Caco-2 (cell line): ENCODE measurements at regions not wholly inside any gene's neighbourhood (a gene's known extent, or its start where the extent isn't known, plus 50 kb on each side); places are given as distances from the start of the nearest gene placed in this dataset.
"Not testable (repeated sequence)": the region's sequence is repeated elsewhere in the genome, so short reads cannot be mapped to it uniquely, and the experiment has no call there.

Experiments
- BruUV-seq: library from RNA; stranded (reverse); fragments of 400-500 nt; replicated peaks from 2 replicates; lab custom pipeline; 2021; lab: Mats Ljungman, UMichigan
- CTCF ChIA-PET: fragments of 300-600 bp; sonication (Branson Sonifier 250); formaldehyde crosslinking; loops from one replicate; lab custom pipeline; 2022; ENCODE audit warnings: antibody characterized with exemption; lab: Charles Lee
- POLR2A ChIA-PET: fragments of 300-600 bp; sonication (Branson Sonifier 250); formaldehyde crosslinking; loops from one replicate; lab custom pipeline; 2022; ENCODE audit warnings: antibody characterized with exemption; lab: Charles Lee
- DNase-seq, 2 experiments: peaks; one replicate each; pipeline versions ENCODE4 v3.0.0 to v3.0.0-alpha.2; 2020 to 2022
- H3K27me3 ChIP-seq: replicated peaks from 2 replicates; pipeline ENCODE4 v1.6.0; 2011; ENCODE audit warnings: low read length; ENCODE audit not compliant: control insufficient read depth, insufficient read depth
- H3K36me3 ChIP-seq: 2 replicates; pipeline ENCODE4 v1.5.1; 2011; ENCODE audit warnings: low read length; ENCODE audit not compliant: control insufficient read depth, insufficient read depth
- H3K4me1 ChIP-seq: fragments of 250-450 bp; sonication (Bioruptor Pico); 2 replicates; pipeline ENCODE4 v1.5.1; 2020; ENCODE audit warnings: mild to moderate bottlenecking
- H3K4me3 ChIP-seq: 2 replicates; pipeline ENCODE4 v1.5.1; 2011; ENCODE audit warnings: low read depth, mild to moderate bottlenecking, control low read depth, low read length
- H3K9me3 ChIP-seq: fragments of 250-450 bp; sonication (Bioruptor Pico); 2 replicates; pipeline ENCODE4 v1.5.1; 2020; ENCODE audit warnings: mild to moderate bottlenecking, moderate library complexity
- H3K27ac Mint-ChIP-seq: one replicate; pipeline ENCODE4 v1.8.0; 2022; ENCODE audit warnings: mixed read lengths; ENCODE audit not compliant: unreplicated experiment
- H3K27me3 Mint-ChIP-seq: one replicate; pipeline ENCODE4 v1.8.0; 2022; ENCODE audit warnings: mixed read lengths; ENCODE audit not compliant: insufficient read depth, unreplicated experiment
- H3K36me3 Mint-ChIP-seq: one replicate; pipeline ENCODE4 v1.8.0; 2022; ENCODE audit warnings: mild to moderate bottlenecking, mixed read lengths; ENCODE audit not compliant: insufficient read depth, unreplicated experiment
- H3K4me1 Mint-ChIP-seq: one replicate; pipeline ENCODE4 v1.8.0; 2022; ENCODE audit warnings: low read depth, mixed read lengths; ENCODE audit not compliant: unreplicated experiment
- H3K4me3 Mint-ChIP-seq: one replicate; pipeline ENCODE4 v1.8.0; 2022; ENCODE audit warnings: mild to moderate bottlenecking, moderate library complexity, mixed read lengths; ENCODE audit not compliant: unreplicated experiment
- H3K9me3 Mint-ChIP-seq: one replicate; pipeline ENCODE4 v1.8.0; 2022; ENCODE audit warnings: mixed read lengths; ENCODE audit not compliant: unreplicated experiment
- CTCF ChIP-seq, 2 experiments: fragments of 200-600 bp in 1 of 2; IDR thresholded peaks; 1 replicate in 1 of 2; 2 replicates in 1 of 2; pipeline versions ENCODE4 v1.5.1 to v1.8.0; 2011 to 2022; ENCODE audit warnings: antibody characterized with exemption in 1 of 2, control low read depth in 1 of 2, inconsistent platforms in 1 of 2, low read depth in 1 of 2, low read length in 1 of 2, mild to moderate bottlenecking in 1 of 2, moderate library complexity in 1 of 2; ENCODE audit not compliant: insufficient read depth in 1 of 2, severe bottlenecking in 1 of 2, unreplicated experiment in 1 of 2
- intact Hi-C: fragments of 100-400 bp; cut with micrococcal nuclease; formaldehyde crosslinking; loops from one replicate; pipeline ENCODE4 v1.10.0; 2022; ENCODE audit not compliant: unreplicated experiment

GRCh38 chr1:102691592-102692090, 416.7 kb downstream of the COL11A1 start:
- CTCF ChIA-PET, result no interaction called here
- H3K9me3 Mint-ChIP-seq, result no peaks in the 10 kb centered on the region
- H3K4me3 ChIP-seq, result no peak overlapping the region
- TF ChIP-seq CTCF (IDR thresholded peaks at IDR 0.05; ENCODE audit: insufficient read depth in 1 of 2, low read depth in 1 of 2, low read length in 1 of 2, severe bottlenecking in 1 of 2, unreplicated experiment in 1 of 2), result no peak
- no peaks in the 10 kb centered on the region for H3K27me3 Mint-ChIP-seq
- H3K9me3 ChIP-seq, result no peaks in the 10 kb centered on the region
- H3K27me3 ChIP-seq, result no peaks in the 10 kb centered on the region
- intact Hi-C loops, result no loop called here
- no peak overlapping the region for H3K4me3 Mint-ChIP-seq
- no peaks in the 10 kb centered on the region for H3K36me3 Mint-ChIP-seq
- no peak overlapping the region for H3K27ac Mint-ChIP-seq
- H3K4me1 Mint-ChIP-seq, result no peaks in the 10 kb centered on the region
- POLR2A ChIA-PET, result no interaction called here
- H3K36me3 ChIP-seq, result no peaks in the 10 kb centered on the region
- BruUV-seq, result no TSS peak
- no peaks in the 10 kb centered on the region for H3K4me1 ChIP-seq
- no peak for DNase-seq

- no peaks in the 10 kb centered on the region for H3K36me3 Mint-ChIP-seq
- ChIA-PET CTCF (no interaction called here), POLR2A (no interaction called here)
- H3K36me3 ChIP-seq, result no peaks in the 10 kb centered on the region
- no peaks in the 10 kb centered on the region for H3K4me1 Mint-ChIP-seq
- H3K27me3 Mint-ChIP-seq, result no peaks in the 10 kb centered on the region
- no peaks in the 10 kb centered on the region for H3K9me3 ChIP-seq
- H3K9me3 Mint-ChIP-seq, result no peaks in the 10 kb centered on the region
- DNase-seq, result no peak
- TF ChIP-seq CTCF (IDR thresholded peaks at IDR 0.05; ENCODE audit: insufficient read depth in 1 of 2, low read depth in 1 of 2, low read length in 1 of 2, severe bottlenecking in 1 of 2, unreplicated experiment in 1 of 2), result no peak
- no peaks in the 10 kb centered on the region for H3K27me3 ChIP-seq
- H3K4me3 Mint-ChIP-seq, result no peak overlapping the region
- H3K4me3 ChIP-seq, result no peak overlapping the region
- intact Hi-C loops, result no loop called here
- BruUV-seq, result no TSS peak
- H3K27ac Mint-ChIP-seq, result no peak overlapping the region
- no peaks in the 10 kb centered on the region for H3K4me1 ChIP-seq
These were observed 420.9 kb downstream of the COL11A1 start for GRCh38 chr1:102687383-102687782.

- intact Hi-C loops, result no loop called here
- Mint-ChIP-seq H3K4me3 (no peak overlapping the region), H3K27ac (no peak overlapping the region), H3K4me1 (no peaks in the 10 kb centered on the region), H3K9me3 (no peaks in the 10 kb centered on the region), H3K36me3 (no peaks in the 10 kb centered on the region), H3K27me3 (no peaks in the 10 kb centered on the region)
- H3K9me3 ChIP-seq, result no peaks in the 10 kb centered on the region
- no peaks in the 10 kb centered on the region for H3K27me3 ChIP-seq
- ChIA-PET POLR2A (no interaction called here), CTCF (no interaction called here)
- H3K36me3 ChIP-seq, result no peaks in the 10 kb centered on the region
- BruUV-seq, result no TSS peak
- TF ChIP-seq CTCF (IDR thresholded peaks at IDR 0.05; ENCODE audit: insufficient read depth in 1 of 2, low read depth in 1 of 2, low read length in 1 of 2, severe bottlenecking in 1 of 2, unreplicated experiment in 1 of 2), result no peak
- no peaks in the 10 kb centered on the region for H3K4me1 ChIP-seq
- H3K4me3 ChIP-seq, result no peak overlapping the region
- no peak for DNase-seq
These were observed 446.8 kb downstream of the COL11A1 start for GRCh38 chr1:102661481-102661880.

- H3K4me3 Mint-ChIP-seq, H3K36me3 Mint-ChIP-seq, H3K4me1 ChIP-seq, BruUV-seq, H3K27ac Mint-ChIP-seq, POLR2A ChIA-PET, H3K9me3 Mint-ChIP-seq, H3K27me3 ChIP-seq, CTCF ChIA-PET, DNase-seq, H3K36me3 ChIP-seq, intact Hi-C loops, H3K27me3 Mint-ChIP-seq, H3K9me3 ChIP-seq, H3K4me3 ChIP-seq, H3K4me1 Mint-ChIP-seq: not testable (repeated sequence)
These were observed 448.3 kb downstream of the COL11A1 start for GRCh38 chr1:102659876-102660483.
